ENCODE measurements at regions not wholly inside any gene's neighbourhood (a gene's known extent, or its start where the extent isn't known, plus 50 kb on each side); places are given as distances from the start of the nearest gene placed in this dataset.

GRCh38 chr1:8146257-8146855, 120.2 kb upstream of the ERRFI1 start:
- no peak for DNase-seq (ENCODE audit: low read depth in 2 of 2, low spot score in 1 of 2)

- no peak for DNase-seq (ENCODE audit: low read depth in 2 of 2, low spot score in 1 of 2)
Measured at GRCh38 chr1:8145545-8146202, 119.6 kb upstream of the ERRFI1 start.

- no peak for DNase-seq (ENCODE audit: low read depth in 2 of 2, low spot score in 1 of 2)
Measured at GRCh38 chr1:8144323-8144722, 118.2 kb upstream of the ERRFI1 start.

- no peak for DNase-seq (ENCODE audit: low read depth in 2 of 2, low spot score in 1 of 2)
Measured at GRCh38 chr1:8142955-8143629, 117.0 kb upstream of the ERRFI1 start.

GRCh38 chr1:8139941-8140340, 113.8 kb upstream of the ERRFI1 start:
- no peak for DNase-seq (ENCODE audit: low read depth in 2 of 2, low spot score in 1 of 2)

- DNase-seq (ENCODE audit: low read depth in 2 of 2, low spot score in 1 of 2) = no peak
Measured at GRCh38 chr1:8139383-8139782, 113.3 kb upstream of the ERRFI1 start.

GRCh38 chr1:8138673-8139072, 112.6 kb upstream of the ERRFI1 start:
- DNase-seq (ENCODE audit: low read depth in 2 of 2, low spot score in 1 of 2) = no peak

- no peak for DNase-seq (ENCODE audit: low read depth in 2 of 2, low spot score in 1 of 2)
Measured at GRCh38 chr1:8137481-8138244, 111.6 kb upstream of the ERRFI1 start.

- DNase-seq (ENCODE audit: low read depth in 2 of 2, low spot score in 1 of 2) = no peak
Measured at GRCh38 chr1:8136766-8137165, 110.7 kb upstream of the ERRFI1 start.

- DNase-seq (ENCODE audit: low read depth in 2 of 2, low spot score in 1 of 2) = no peak
Measured at GRCh38 chr1:8135250-8135649, 109.1 kb upstream of the ERRFI1 start.

- no peak for DNase-seq (ENCODE audit: low read depth in 2 of 2, low spot score in 1 of 2)
Measured at GRCh38 chr1:8134546-8135235, 108.6 kb upstream of the ERRFI1 start.

GRCh38 chr1:8133657-8134430, 107.7 kb upstream of the ERRFI1 start:
- DNase-seq (ENCODE audit: low read depth in 2 of 2, low spot score in 1 of 2) = no peak

- no peak for DNase-seq (ENCODE audit: low read depth in 2 of 2, low spot score in 1 of 2)
Measured at GRCh38 chr1:8133190-8133589, 107.1 kb upstream of the ERRFI1 start.

- no peak for DNase-seq (ENCODE audit: low read depth in 2 of 2, low spot score in 1 of 2)
Measured at GRCh38 chr1:8127171-8127641, 101.1 kb upstream of the ERRFI1 start.

GRCh38 chr1:8122477-8123407, 96.6 kb upstream of the ERRFI1 start:
- no peak for DNase-seq (ENCODE audit: low read depth in 2 of 2, low spot score in 1 of 2)

GRCh38 chr1:8122160-8122476, 96.0 kb upstream of the ERRFI1 start:
- DNase-seq (ENCODE audit: low read depth in 2 of 2, low spot score in 1 of 2) = no peak

GRCh38 chr1:8121261-8122159, 95.4 kb upstream of the ERRFI1 start:
- no peak for DNase-seq (ENCODE audit: low read depth in 2 of 2, low spot score in 1 of 2)

GRCh38 chr1:8120693-8121260, 94.7 kb upstream of the ERRFI1 start:
- no peak for DNase-seq (ENCODE audit: low read depth in 2 of 2, low spot score in 1 of 2)

Measured in stimulated activated CD8-positive, alpha-beta memory T cell treated with anti-CD3 and anti-CD28 coated beads, Interleukin-4, amount 100 ng/mL, for 4 hours (primary cell).